ENCODE measurements at regions not wholly inside any gene's neighbourhood (a gene's known extent, or its start where the extent isn't known, plus 50 kb on each side); places are given as distances from the start of the nearest gene placed in this dataset.

GRCh38 chr3:62950210-62950609 is 75.0 kb upstream of the CADPS start:
- no peak for TF ChIP-seq CTCF (IDR thresholded peaks at IDR 0.05; ENCODE audit: poor library complexity)
- TF ChIP-seq EZH2 (IDR thresholded peaks at IDR 0.05; ENCODE audit: borderline replicate concordance), result no peak

All from hepatocyte (in vitro differentiated cells).